ENCODE measurements at regions not wholly inside any gene's neighbourhood (a gene's known extent, or its start where the extent isn't known, plus 50 kb on each side); places are given as distances from the start of the nearest gene placed in this dataset.
A peak's percentile ranks its signal among the peaks of the same experiment; 100 is the strongest.
"Not testable (repeated sequence)": the region's sequence is repeated elsewhere in the genome, so short reads cannot be mapped to it uniquely, and the experiment has no call there.

GRCh38 chr9:40097992-40098391 is 742.5 kb downstream of the SPATA31A1 start:
- H3K27ac Mint-ChIP-seq; H3K9me3 Mint-ChIP-seq; H3K27me3 ChIP-seq (ENCODE audit: control insufficient read depth in 2 of 2, insufficient read depth in 2 of 2, low read length in 2 of 2); H3K27ac ChIP-seq (ENCODE audit: low read depth in 1 of 2, low read length in 2 of 2); intact Hi-C loops (cut with micrococcal nuclease); H3K36me3 Mint-ChIP-seq; H3K9me3 ChIP-seq (replicated peaks in 1 of 2; ENCODE audit: control insufficient read depth in 1 of 2, insufficient read depth in 1 of 2, low read length in 2 of 2); H4K20me1 ChIP-seq (ENCODE audit: insufficient read depth, low read length); H3K4me1 ChIP-seq (ENCODE audit: control insufficient read depth in 1 of 2, insufficient read depth in 2 of 2, low read length in 2 of 2); H3K4me3 ChIP-seq (replicated peaks in 1 of 3; ENCODE audit: low read depth in 2 of 3, low read length in 3 of 3); DNase-seq; H3K4me2 ChIP-seq (replicated peaks; ENCODE audit: extremely low read depth, low read length, poor library complexity, severe bottlenecking); H3K9ac ChIP-seq (ENCODE audit: insufficient read depth, low read length, poor library complexity, severe bottlenecking); H3K4me3 Mint-ChIP-seq; H3K79me2 ChIP-seq (ENCODE audit: insufficient read depth, low read length); H2AFZ ChIP-seq (ENCODE audit: insufficient read depth, low read depth, low read length, poor library complexity, severe bottlenecking); H3K27me3 Mint-ChIP-seq (ENCODE audit: low read depth in 3 of 3); H3K4me1 Mint-ChIP-seq; H3K36me3 ChIP-seq (replicated peaks in 1 of 2; ENCODE audit: control insufficient read depth in 1 of 2, insufficient read depth in 2 of 2, low read length in 2 of 2): not testable (repeated sequence)
- no CpG with 5 or more reads among the region's 2 CpGs for WGBS (ENCODE audit: insufficient coverage)

DNA sequence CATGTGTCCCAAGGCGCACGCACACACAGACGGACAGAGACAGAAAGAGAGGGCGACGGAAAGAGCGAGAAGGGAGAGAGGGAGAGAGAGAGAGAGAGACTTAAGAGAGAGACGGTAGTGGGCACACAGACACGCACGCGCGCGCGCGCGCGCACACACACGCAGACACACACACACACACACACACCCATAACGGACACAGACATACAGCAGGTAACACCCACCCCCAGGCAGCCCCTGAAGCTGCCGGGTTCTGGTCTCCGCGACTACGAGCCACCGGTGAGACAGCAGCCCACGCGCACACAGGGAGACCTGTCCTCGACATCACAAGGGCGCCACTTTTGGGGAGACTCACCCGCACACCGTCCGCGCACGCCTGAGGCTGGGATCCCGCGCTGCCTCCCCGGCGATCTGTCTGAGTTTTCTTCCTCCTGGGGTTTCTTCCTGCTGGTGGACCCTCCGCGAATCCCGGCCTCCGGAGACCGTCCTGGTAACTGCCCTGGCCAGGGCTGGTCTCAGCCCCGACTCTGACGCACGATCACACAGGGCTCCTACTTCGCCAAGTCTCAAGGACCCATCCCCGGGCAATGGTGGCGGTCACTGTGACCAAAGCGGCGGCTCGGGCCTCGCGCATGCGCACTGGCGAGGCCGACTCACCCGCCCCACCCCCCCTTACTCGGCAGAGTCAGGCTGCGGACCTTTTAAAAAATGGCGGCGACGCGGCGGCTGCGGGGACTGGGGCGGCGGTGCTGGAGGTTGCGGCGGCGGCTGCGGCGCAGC is 750.7 kb downstream of the SPATA31A1 start:
- H2AFZ ChIP-seq (ENCODE audit: insufficient read depth, low read depth, low read length, poor library complexity, severe bottlenecking); H3K4me2 ChIP-seq (replicated peaks; ENCODE audit: extremely low read depth, low read length, poor library complexity, severe bottlenecking); H3K9me3 Mint-ChIP-seq; H3K36me3 ChIP-seq (replicated peaks in 1 of 2; ENCODE audit: control insufficient read depth in 1 of 2, insufficient read depth in 2 of 2, low read length in 2 of 2); H3K4me3 ChIP-seq (replicated peaks in 1 of 3; ENCODE audit: low read depth in 2 of 3, low read length in 3 of 3); H3K27me3 ChIP-seq (ENCODE audit: control insufficient read depth in 2 of 2, insufficient read depth in 2 of 2, low read length in 2 of 2); H3K79me2 ChIP-seq (ENCODE audit: insufficient read depth, low read length); H3K9ac ChIP-seq (ENCODE audit: insufficient read depth, low read length, poor library complexity, severe bottlenecking); H3K4me1 ChIP-seq (ENCODE audit: control insufficient read depth in 1 of 2, insufficient read depth in 2 of 2, low read length in 2 of 2); H3K36me3 Mint-ChIP-seq; H3K27me3 Mint-ChIP-seq (ENCODE audit: low read depth in 3 of 3); intact Hi-C loops (cut with micrococcal nuclease); H4K20me1 ChIP-seq (ENCODE audit: insufficient read depth, low read length); H3K4me1 Mint-ChIP-seq; H3K9me3 ChIP-seq (replicated peaks in 1 of 2; ENCODE audit: control insufficient read depth in 1 of 2, insufficient read depth in 1 of 2, low read length in 2 of 2): not testable (repeated sequence)
- H3K27ac Mint-ChIP-seq, result peak overlapping the region in 5 of 7 donors; percentile 77 to 92 (median 83)
- H3K27ac ChIP-seq (ENCODE audit: low read depth in 1 of 2, low read length in 2 of 2), result peak overlapping the region in 1 of 2 donors; percentile 48
- no CpG with 5 or more reads among the region's 71 CpGs for WGBS (ENCODE audit: insufficient coverage)
- peak in 1 of 3 donors; percentile 8 for DNase-seq
- peak overlapping the region; percentile 89 for H3K4me3 Mint-ChIP-seq

DNA sequence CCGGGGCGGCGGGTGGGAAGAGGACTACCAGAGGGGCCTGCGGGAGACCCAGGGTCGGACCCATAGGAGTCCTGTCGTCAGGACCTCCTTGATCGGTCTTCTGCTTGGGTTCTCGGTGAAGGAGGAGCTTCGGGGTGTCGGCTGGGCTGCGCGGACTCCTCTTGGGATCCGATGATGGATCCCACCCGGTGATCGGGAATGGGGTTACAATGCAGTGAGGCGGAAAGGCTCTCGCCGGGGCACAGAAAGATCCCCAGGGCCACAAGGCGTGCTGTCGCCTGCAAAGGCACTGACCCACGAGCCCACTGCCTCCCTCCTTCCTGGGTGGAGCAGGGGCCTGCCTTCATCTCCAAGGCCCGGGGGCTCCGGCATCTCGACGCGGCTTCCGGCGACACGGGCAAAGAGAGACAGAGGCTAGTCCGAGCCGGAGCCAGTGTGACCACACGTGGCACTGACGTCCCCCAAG is 751.3 kb downstream of the SPATA31A1 start:
- H3K79me2 ChIP-seq (ENCODE audit: insufficient read depth, low read length); H3K27me3 ChIP-seq (ENCODE audit: control insufficient read depth in 2 of 2, insufficient read depth in 2 of 2, low read length in 2 of 2); H3K27me3 Mint-ChIP-seq (ENCODE audit: low read depth in 3 of 3); H3K9me3 Mint-ChIP-seq; H3K27ac Mint-ChIP-seq; H3K36me3 ChIP-seq (replicated peaks in 1 of 2; ENCODE audit: control insufficient read depth in 1 of 2, insufficient read depth in 2 of 2, low read length in 2 of 2); H3K4me1 Mint-ChIP-seq; H3K4me2 ChIP-seq (replicated peaks; ENCODE audit: extremely low read depth, low read length, poor library complexity, severe bottlenecking); DNase-seq; H3K9me3 ChIP-seq (replicated peaks in 1 of 2; ENCODE audit: control insufficient read depth in 1 of 2, insufficient read depth in 1 of 2, low read length in 2 of 2); H2AFZ ChIP-seq (ENCODE audit: insufficient read depth, low read depth, low read length, poor library complexity, severe bottlenecking); H4K20me1 ChIP-seq (ENCODE audit: insufficient read depth, low read length); H3K4me3 ChIP-seq (replicated peaks in 1 of 3; ENCODE audit: low read depth in 2 of 3, low read length in 3 of 3); H3K9ac ChIP-seq (ENCODE audit: insufficient read depth, low read length, poor library complexity, severe bottlenecking); H3K36me3 Mint-ChIP-seq; intact Hi-C loops (cut with micrococcal nuclease); H3K4me1 ChIP-seq (ENCODE audit: control insufficient read depth in 1 of 2, insufficient read depth in 2 of 2, low read length in 2 of 2); H3K27ac ChIP-seq (ENCODE audit: low read depth in 1 of 2, low read length in 2 of 2): not testable (repeated sequence)
- WGBS (ENCODE audit: insufficient coverage), result no CpG with 5 or more reads among the region's 33 CpGs
- peak overlapping the region in 1 of 2 donors; percentile 16 for H3K4me3 Mint-ChIP-seq

- H3K9ac ChIP-seq (ENCODE audit: insufficient read depth, low read length, poor library complexity, severe bottlenecking); H4K20me1 ChIP-seq (ENCODE audit: insufficient read depth, low read length); H3K4me3 ChIP-seq (replicated peaks in 1 of 3; ENCODE audit: low read depth in 2 of 3, low read length in 3 of 3); DNase-seq; H2AFZ ChIP-seq (ENCODE audit: insufficient read depth, low read depth, low read length, poor library complexity, severe bottlenecking); H3K4me3 Mint-ChIP-seq; H3K27ac ChIP-seq (ENCODE audit: low read depth in 1 of 2, low read length in 2 of 2); H3K79me2 ChIP-seq (ENCODE audit: insufficient read depth, low read length); H3K9me3 Mint-ChIP-seq; H3K4me2 ChIP-seq (replicated peaks; ENCODE audit: extremely low read depth, low read length, poor library complexity, severe bottlenecking); H3K9me3 ChIP-seq (replicated peaks in 1 of 2; ENCODE audit: control insufficient read depth in 1 of 2, insufficient read depth in 1 of 2, low read length in 2 of 2); H3K27ac Mint-ChIP-seq; H3K4me1 Mint-ChIP-seq; H3K27me3 ChIP-seq (ENCODE audit: control insufficient read depth in 2 of 2, insufficient read depth in 2 of 2, low read length in 2 of 2); H3K36me3 Mint-ChIP-seq; H3K36me3 ChIP-seq (replicated peaks in 1 of 2; ENCODE audit: control insufficient read depth in 1 of 2, insufficient read depth in 2 of 2, low read length in 2 of 2); H3K4me1 ChIP-seq (ENCODE audit: control insufficient read depth in 1 of 2, insufficient read depth in 2 of 2, low read length in 2 of 2); H3K27me3 Mint-ChIP-seq (ENCODE audit: low read depth in 3 of 3); intact Hi-C loops (cut with micrococcal nuclease): not testable (repeated sequence)
- no CpG with 5 or more reads among the region's 26 CpGs for WGBS (ENCODE audit: insufficient coverage)
Measured at GRCh38 chr9:40107251-40107650, 751.8 kb downstream of the SPATA31A1 start.
